ENCODE measurements at regions not wholly inside any gene's neighbourhood (a gene's known extent, or its start where the extent isn't known, plus 50 kb on each side); places are given as distances from the start of the nearest gene placed in this dataset.

DNA sequence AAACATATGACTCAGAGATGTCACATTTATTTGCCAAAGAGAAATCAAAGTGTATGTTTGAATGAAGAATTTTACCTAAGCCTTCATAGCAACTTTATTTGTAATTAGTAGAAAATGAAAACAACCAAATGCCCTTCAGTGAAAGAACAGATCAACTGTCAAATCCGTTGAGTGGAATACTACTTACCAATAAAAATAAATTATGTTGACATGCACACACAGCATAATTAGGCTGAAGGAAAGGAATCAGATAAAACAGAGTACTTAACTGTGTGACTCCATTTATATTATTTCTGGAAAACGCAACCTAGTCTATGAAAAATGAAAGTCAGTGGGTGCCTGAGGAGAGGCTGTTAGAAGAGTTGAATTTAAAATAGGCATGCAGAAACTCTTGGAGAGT lies 1034.6 kb upstream of the PCDH9 start (continued):
- TF ChIP-seq, protein P1, sequence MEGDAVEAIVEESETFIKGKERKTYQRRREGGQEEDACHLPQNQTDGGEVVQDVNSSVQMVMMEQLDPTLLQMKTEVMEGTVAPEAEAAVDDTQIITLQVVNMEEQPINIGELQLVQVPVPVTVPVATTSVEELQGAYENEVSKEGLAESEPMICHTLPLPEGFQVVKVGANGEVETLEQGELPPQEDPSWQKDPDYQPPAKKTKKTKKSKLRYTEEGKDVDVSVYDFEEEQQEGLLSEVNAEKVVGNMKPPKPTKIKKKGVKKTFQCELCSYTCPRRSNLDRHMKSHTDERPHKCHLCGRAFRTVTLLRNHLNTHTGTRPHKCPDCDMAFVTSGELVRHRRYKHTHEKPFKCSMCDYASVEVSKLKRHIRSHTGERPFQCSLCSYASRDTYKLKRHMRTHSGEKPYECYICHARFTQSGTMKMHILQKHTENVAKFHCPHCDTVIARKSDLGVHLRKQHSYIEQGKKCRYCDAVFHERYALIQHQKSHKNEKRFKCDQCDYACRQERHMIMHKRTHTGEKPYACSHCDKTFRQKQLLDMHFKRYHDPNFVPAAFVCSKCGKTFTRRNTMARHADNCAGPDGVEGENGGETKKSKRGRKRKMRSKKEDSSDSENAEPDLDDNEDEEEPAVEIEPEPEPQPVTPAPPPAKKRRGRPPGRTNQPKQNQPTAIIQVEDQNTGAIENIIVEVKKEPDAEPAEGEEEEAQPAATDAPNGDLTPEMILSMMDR (IDR thresholded peaks at IDR 0.05; ENCODE audit: low read depth, low read length, missing input control) = no peak
- TF ChIP-seq FOXA1 (IDR thresholded peaks at IDR 0.05) (no peak), RAD21 (IDR thresholded peaks at IDR 0.05) (no peak)

DNA sequence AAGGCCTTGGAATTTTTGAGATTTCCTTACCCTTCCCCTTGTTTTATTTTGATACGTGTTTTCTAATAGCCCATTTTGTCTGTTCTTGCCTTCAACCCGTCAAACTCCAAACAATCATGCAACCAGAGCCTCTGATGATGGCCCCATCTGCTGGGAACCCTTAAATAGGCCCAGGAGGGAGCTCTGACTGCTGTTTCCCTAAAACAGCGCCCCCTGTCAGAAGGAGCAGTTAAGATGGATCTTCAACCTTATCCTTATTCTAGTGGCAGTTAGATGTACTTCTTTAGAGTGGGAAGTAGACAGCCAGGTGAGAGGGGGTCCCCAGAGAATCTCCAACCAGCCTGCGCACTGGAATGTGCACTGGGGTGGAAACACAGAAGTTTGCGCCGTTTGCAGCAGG lies 1031.0 kb upstream of the PCDH9 start:
- H3K4me1 ChIP-seq (ENCODE audit: control insufficient read depth in 4 of 4, insufficient read depth in 4 of 4, low read length in 3 of 4) = no peaks in the 10 kb centered on the region
- H3K36me3 ChIP-seq (ENCODE audit: control insufficient read depth in 4 of 4, insufficient read depth in 3 of 4, low read depth in 1 of 4, low read length in 3 of 4) = no peaks in the 10 kb centered on the region
- TF ChIP-seq RXRA (IDR thresholded peaks at IDR 0.05) (no peak), TAF1 (conservative IDR thresholded peaks at IDR 0.05) (no peak), FOXA1 (IDR thresholded peaks at IDR 0.05) (no peak), RAD21 (IDR thresholded peaks at IDR 0.05) (no peak), YY1 (IDR thresholded peaks at IDR 0.05) (no peak), REST (IDR thresholded peaks at IDR 0.05) (no peak), FOXA2 (IDR thresholded peaks at IDR 0.05) (no peak), SP1 (IDR thresholded peaks at IDR 0.05) (no peak), NR2F2 (IDR thresholded peaks at IDR 0.05) (no peak), ZBTB33 (IDR thresholded peaks at IDR 0.05) (no peak), HNF4A (conservative IDR thresholded peaks at IDR 0.05) (no peak), EGR1 (IDR thresholded peaks at IDR 0.05; ENCODE audit: low read depth in 2 of 2) (no peak)
- TF ChIP-seq, protein P1 (IDR thresholded peaks at IDR 0.05; ENCODE audit: low read depth, low read length, missing input control) = no peak
- TF ChIP-seq, protein P2, sequence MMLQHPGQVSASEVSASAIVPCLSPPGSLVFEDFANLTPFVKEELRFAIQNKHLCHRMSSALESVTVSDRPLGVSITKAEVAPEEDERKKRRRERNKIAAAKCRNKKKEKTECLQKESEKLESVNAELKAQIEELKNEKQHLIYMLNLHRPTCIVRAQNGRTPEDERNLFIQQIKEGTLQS (IDR thresholded peaks at IDR 0.05) = no peak
- TF ChIP-seq, protein P3, sequence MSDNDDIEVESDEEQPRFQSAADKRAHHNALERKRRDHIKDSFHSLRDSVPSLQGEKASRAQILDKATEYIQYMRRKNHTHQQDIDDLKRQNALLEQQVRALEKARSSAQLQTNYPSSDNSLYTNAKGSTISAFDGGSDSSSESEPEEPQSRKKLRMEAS (IDR thresholded peaks at IDR 0.05) = no peak
- no peaks in the 10 kb centered on the region for H3K9me3 ChIP-seq (ENCODE audit: control insufficient read depth in 4 of 4, low read length in 3 of 4)
- H3K27ac ChIP-seq (ENCODE audit: low read depth in 1 of 2, low read length in 2 of 2) = no peak overlapping the region
- no peaks in the 10 kb centered on the region for H3K27me3 ChIP-seq (ENCODE audit: control insufficient read depth in 4 of 4, insufficient read depth in 4 of 4, low read length in 3 of 4)
- DNase-seq (ENCODE audit: low spot score) = no peak
- WGBS = 74% methylated on average over 6 of the region's 6 CpGs
- H3K9ac ChIP-seq (ENCODE audit: low read depth in 1 of 2, low read length in 2 of 2) = no peak overlapping the region
- H3K4me3 ChIP-seq (ENCODE audit: low read depth in 1 of 3, low read length in 3 of 3) = no peak overlapping the region
